ENCODE measurements at regions not wholly inside any gene's neighbourhood (a gene's known extent, or its start where the extent isn't known, plus 50 kb on each side); places are given as distances from the start of the nearest gene placed in this dataset.

- TF ChIP-seq CTCF (IDR thresholded peaks at IDR 0.05) (no peak), POLR2A (IDR thresholded peaks at IDR 0.05) (no peak)
Measured at GRCh38 chr13:89733829-89734228, 1613.7 kb upstream of the MIR17HG start.
